T-helper 22 cell (primary cell): ENCODE measurements at regions not wholly inside any gene's neighbourhood (a gene's known extent, or its start where the extent isn't known, plus 50 kb on each side); places are given as distances from the start of the nearest gene placed in this dataset.
"Not testable (repeated sequence)": the region's sequence is repeated elsewhere in the genome, so short reads cannot be mapped to it uniquely, and the experiment has no call there.

Experiments
- DNase-seq: peaks from one replicate; pipeline ENCODE4 v3.0.0-alpha.2; 2020; ENCODE audit warnings: low read depth

DNA sequence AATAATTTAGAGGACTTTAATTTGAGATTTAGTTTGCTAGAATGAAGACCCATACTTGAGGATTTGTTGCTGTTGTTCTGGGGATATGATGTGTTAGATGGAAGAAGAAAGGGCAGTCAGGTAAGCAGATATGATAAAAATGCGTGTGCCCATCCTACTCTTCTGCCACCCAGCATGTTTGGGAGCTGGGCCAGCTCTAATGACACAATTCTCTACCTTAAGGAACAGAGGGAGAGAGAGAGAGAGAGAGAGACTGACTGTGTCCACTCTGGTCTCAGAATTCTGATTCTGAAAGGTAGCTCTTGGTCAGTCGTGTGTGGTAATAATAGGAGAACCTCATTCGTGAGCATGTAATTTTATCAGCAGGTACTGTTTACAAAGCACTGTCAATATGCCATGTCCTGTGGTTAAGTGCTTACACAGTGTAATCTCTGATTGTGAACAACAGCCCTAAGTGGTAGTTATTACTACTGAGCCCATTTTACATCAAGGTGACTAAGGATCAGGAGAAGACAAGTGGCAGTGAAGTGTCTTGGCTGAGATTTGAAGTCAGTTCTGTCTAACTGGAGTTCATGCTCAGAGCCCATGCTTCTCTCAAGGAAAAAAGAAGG lies 307.4 kb upstream of the SEMA6A start:
- no peak for DNase-seq

DNA sequence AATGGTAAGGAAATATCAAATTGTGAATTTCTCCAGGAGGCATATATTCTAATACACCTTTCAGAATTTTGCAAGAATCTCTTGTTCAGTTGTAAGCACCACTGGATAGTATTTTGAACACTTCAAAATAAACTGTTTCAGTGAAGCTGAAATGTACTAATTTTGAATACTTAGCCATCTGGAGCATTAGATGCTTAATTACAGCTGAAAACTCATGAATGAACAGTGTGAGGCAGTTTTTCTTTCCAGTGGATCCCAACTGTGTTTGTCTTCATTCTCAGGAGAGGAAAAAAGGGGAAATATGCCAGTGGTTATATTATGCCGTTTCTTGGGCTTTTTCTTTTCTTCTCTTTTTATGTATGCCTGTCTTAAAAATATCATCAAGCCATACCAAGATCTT lies 306.0 kb upstream of the SEMA6A start:
- no peak for DNase-seq

DNA sequence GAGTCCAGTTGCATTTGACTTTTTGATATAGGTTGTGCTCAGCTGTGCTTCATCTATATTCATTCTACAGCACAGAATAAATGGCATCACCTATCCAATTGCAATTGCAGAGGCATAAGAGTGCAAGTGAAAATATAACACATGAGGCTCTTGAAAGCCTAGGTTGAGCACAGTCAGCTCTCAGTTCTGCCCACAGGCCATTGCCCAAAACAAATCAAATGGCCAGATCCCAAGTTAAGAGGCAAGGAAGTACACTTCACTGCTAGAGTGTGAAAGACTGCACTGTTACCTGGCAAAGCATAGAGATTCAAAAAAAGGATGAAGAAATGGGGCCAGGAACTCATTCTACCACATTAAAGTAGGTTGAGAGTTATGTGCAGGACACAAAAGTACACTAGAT lies 305.5 kb upstream of the SEMA6A start:
- no peak for DNase-seq

DNA sequence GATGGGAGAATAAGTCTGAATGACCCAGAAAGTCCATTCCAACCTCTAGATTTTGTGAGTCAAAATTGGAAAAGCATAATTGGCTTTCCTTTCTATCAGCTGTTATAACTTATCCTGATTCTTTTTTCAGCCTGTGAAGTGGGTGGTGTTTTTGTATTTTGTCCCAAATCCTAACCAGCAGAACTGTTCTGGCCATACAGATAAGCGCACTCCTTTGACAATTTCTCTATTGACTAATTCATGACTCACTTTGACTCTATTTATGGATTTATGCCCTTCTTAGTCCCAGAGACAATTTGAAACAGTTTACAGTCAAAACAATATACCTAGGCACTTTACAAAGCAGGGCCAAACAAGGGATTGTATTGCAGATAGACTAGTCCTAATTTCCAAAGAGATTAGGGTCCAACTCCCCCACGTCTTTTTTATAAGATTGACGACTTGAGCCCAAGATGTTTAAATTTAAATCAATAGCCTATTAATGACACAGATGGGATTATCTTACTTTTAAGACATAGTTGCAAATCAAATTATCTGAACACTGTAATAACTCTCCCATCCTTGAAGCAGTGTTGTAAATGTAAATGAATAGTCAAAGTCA lies 301.7 kb upstream of the SEMA6A start:
- DNase-seq, result no peak

DNA sequence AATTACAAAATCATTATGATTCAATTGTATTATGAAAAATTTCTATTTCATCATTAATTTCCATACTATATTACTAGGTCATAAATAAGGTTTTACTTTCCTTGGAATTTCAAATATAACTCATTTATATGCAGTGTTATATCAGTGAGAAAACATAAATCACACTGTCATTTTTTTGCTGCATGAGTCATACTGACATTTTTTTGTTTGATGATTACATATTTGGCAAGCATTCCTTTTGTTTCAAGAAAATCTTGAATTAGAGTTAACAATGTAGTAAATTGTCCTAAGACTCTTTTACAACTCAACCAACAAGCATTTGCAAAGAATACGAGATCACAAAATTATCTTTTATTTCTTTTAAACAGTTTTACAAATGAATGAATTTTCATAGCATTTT lies 298.4 kb upstream of the SEMA6A start:
- DNase-seq, result no peak

DNA sequence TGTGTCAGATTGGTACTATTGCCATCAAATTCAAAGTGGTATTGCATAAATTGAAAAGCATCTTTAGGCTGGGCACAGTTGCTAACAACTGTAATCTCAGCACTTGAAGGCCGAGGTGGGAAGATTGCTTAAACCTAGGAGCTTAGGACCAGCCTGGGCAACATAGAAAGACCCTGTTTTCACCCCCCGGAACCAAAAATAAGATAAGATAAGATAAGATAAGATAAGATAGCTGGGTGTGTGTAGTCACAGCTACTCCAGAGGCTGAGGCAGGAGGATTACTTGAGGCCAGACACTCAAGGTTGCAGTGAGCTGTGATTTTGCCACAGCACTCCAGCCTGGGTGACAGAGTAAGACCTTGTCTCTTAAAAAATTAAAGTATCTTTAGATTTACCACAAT lies 297.9 kb upstream of the SEMA6A start:
- DNase-seq, result no peak

DNA sequence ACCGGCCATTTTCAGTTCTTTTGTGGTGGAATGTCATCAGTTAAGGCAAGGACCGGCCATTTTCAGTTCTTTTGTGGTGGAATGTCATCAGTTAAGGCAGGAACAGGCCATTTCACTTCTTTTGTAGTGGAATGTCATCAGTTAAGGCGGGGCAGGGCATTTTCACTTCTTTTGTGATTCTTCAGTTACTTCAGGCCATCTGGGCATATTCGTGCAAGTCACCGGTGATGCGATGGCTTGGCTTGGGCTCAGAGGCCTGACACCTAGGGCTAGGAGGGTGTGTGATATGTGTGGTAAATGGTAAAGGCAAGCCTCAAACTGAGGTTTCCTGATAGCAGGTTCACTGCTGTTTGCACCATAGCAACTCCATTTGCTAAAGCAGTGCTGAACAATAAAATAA lies 293.2 kb upstream of the SEMA6A start:
- not testable (repeated sequence) for DNase-seq

DNA sequence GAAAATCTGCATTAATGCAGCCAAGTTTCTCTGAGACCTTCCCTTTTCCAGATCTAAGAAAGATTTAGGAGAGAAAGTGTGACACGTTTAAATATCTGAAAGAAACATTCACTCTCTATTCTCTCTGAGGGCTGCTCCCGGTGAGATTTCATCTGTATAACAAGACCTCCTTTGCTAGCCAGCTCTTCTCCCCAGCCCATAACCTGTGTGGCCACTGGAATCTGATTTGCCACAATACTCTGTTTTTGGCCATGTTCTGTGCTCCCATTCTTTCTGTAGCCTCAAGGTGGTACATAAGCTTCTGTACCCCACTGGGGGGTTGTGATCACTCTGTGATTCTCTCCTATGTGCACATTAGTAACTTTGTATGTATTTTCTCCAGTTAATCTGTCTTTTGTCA lies 291.0 kb upstream of the SEMA6A start:
- DNase-seq, result no peak

DNA sequence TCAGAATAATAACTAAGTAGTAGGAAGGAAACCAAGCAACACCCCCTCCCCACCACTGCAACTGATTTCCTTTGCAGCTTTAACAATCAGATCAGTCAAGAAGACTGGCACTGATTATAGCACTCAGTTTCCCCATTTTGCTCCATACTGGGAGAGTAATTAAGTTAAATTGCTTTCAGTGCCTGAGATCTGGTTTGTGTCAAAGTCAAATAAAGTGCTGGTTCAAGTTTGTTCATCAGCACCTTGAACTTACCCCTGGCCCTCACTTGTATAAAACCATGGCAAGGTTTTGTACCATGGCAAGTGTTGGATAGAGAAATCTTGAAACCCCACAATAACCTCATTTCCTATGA lies 290.2 kb upstream of the SEMA6A start:
- no peak for DNase-seq

DNA sequence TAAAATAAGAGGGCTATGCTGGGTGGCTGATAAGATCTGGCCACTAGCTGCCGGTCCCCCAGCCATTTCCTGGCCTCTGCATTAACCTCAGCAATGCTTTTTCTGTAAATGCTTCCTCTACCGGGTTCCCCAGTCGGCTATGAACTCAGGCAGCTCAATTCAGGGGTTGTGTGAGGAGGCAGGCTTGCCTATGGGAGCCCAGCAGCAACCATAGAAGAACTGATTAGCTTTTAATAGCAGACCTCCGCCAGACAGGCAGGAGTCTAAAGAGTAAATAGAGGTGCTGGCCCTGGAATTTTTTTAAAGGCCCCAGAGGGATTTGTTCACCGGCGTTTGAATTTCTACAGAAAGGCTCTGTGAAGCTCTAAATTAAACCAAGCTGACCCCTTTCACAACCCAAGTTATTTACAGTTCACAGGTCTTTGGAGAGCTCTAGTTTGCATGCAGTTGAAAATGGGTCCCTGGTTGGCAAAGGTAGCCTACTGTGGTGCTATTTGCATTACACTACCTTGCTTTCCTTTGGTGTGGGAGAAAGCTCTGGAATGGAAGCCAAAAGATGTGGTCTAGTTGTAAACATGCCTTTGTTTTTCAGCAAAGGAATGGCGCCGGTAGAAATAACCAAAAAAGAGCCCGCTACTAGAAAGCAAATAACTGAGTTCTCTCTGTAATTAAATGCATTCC lies 289.7 kb upstream of the SEMA6A start:
- no peak for DNase-seq

DNA sequence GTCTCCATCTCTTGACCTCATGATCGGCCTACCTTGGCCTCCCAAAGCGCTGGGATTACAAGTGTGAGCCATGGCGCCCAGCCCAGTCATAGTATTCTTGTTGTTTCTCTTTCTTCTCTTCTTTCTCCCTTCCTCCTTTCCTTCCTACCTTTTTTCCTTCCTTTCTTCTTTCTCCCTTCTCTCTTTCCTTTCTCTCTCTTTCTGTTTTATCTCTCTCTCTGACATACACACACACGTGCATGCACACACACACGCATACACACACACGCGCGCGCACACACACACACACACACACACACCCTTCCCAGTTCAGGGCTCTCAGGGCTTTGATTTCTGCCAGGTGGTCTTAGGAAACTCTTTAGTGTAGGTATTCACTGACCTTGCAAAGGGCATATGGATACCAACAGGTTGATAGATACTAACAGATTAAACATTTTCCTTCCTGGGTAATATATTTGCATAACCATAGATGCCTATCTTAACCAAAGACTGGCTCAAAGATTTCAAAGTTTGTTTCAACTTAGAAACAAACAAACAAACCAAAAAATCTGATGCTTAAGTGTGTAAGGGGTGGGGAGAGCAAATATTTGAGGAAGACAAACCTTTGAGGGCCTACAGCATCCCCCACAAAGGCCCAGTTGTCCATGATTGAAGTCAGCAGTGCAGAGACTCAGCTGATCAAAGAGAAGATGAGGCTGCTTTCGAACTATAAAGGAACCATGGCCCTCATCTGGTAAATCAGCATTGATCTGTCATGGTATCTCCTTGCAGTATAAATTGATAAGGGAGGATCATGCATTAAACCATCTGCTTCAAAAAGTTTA lies 288.2 kb upstream of the SEMA6A start:
- no peak for DNase-seq

DNA sequence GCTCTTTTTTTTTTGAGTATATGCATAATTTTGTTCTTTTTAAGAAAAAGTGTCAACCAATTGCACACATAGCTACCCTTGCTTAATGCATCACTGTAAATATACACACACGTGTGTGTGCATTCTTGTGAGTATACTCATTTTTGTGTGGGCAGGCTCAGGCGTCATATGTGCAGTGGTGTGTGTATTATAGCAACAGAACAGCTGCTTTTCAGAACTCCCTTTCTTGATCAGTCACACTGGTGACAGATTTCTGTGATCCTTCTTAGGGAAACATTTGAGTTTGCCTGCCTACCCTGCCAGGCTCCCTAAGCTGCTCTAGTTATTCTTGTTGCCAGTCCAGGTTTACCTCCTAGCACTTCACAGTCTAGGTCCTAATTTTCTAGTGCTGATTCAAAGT lies 287.0 kb upstream of the SEMA6A start:
- DNase-seq, result no peak

DNA sequence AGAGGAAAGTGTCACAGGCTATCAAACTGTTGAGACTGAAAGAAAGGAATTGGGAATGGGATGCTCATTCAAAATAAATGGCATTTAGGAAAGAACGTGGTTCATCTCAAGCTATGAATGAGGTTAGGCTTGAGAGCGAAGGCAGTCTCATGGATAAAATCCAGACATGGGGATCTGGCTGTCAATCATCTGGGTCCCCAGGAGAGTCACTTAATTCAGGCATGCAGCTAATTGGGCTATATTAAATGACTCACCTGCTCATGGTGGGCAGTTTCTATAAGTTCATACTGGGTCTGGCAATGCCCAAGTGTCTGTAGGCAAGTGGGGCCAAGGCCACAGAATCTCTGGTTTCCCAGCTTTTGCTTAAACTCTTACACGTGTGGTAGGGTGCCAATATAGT lies 286.5 kb upstream of the SEMA6A start:
- DNase-seq, result no peak

DNA sequence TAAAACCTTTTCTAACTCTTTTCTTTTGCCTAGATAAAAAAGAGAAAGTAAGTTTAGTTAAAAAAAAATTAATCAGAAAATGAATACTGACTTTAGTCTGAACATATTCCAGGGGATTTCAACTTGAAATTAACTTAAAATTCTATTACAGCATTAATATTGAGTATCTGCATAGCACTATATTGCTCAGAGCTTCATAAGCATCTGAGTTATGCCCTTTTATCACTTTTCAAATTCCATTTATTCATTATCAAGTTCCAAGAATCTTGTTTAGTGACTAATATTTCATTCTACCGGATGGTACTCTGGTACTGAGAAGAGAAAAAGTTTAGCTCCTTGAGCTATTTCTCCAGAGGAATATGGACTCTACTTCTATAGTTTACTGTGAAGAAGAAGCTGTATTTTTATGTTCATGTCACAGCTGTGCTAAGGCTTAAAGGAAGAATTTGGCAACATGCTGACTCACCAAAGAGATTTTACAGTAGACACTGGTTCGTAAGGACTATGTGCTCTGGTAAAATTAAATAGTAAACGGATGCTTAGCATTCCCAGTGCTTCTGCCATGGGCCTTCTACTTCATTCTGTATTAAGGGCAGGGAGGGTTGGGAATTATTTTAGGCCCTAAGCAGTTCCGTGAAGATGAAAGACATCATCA lies 285.2 kb upstream of the SEMA6A start:
- no peak for DNase-seq

DNA sequence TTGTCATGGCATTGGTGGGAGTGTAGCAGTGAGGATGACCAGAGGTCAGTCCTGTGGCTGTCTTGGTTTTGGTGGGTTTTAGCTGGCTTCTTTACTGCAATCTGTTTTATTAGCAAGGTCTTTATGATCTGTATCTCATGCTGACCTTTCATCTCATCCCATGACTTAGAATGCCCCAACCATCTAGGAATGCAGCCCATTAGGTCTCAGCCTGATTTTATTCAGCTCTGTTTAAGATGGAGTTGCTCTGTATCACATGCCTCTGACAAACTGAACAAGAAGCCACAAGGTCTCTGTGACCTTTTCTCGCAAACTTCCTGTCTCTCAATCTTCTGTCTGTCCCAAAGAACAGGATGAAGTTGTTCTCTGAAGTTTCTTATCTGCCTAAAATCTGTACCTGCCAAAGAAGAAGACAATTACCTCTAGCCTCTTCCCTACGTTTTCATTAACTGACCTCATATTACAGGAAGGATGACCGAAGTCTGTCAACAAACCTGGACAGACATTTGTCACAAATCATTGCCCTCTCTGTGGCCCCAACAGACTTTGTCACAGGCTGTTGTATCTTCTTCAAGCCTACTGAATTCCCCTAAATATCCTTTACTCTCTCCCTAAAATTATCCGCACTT lies 284.2 kb upstream of the SEMA6A start:
- DNase-seq, result no peak

DNA sequence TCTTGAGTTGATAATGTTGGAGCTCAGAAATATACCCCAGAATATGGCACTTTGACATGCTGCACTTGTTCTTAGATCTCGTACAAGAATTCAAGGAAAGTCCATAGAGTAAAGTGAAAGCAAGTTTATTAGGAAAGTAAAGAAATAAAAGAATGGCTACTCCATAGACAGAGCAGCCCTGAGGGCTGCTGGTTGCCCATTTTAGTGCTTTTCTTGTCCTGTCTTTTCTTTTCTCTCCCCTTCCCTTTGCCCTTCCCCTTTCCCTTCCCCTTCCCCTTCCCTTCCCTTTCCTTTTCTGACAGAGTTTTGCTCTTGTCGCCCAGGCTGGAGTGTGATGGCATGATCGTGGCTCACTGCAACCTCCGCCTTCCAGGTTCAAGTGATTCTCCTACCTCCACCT lies 283.4 kb upstream of the SEMA6A start:
- DNase-seq, result not testable (repeated sequence)

DNA sequence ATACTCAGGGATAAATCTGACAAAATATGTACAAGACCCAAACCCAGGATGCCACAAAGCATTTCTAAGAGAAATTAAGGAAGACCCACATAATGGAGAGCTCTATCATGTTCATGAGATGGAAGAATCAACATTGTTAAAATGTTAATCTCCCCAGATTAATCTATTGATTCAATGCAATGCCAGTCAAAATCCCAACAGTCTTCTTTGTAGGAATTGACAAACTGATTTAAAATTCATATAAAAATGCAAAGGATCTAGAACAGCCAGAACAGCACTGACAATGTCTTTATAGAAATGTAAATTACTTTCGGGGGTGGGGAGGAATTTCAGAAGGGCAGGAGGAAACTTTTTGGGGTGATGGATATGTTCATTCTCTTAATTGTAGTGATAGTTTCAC lies 281.6 kb upstream of the SEMA6A start:
- no peak for DNase-seq

DNA sequence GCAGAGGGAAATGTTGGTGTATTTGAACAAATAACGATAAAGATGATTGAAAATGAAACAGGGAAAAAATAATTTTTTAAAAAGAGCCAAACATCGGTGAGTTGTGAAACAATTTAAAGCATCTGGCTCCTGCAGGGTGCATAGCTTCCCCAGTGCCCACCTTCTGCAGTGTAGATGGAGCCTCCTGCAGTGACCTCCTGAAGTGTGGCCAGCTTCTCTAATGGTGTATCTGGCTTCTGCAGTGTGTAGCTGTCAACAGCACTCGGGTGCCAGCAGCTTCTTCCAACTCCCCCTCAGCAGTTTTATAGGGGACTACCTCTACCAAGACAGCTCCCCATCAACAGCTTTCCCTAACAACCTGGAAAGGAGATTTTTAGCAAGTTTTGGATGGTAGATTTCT lies 279.4 kb upstream of the SEMA6A start:
- no peak for DNase-seq

DNA sequence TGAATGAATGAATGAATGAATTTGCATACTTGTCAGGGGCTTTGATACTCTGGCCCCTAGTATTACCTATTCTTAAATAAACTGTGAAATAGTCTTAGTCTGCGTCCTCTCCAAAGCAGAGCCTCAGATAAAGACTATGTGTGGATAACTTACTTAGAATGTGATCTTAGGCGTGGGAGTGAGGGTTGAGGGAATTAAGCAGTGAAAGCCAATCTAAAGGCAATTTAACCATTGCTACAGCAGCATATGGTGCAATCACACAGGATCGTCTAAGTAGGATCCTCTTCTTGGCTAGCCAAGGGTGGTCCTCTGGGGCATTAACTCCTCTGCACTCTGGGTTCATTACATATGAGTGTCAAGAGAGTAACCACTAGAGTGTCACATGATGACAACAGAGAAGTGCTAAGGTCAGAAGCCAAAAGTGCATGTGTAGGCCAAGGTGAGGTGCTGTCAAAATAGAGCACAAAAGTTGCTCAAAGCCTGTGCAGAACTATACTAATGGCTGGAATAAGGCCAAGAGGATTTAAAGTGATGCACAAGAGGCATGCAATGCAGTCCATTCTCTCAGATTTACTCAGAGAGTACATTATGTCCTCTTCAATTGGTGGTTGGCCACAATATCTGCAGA lies 274.4 kb upstream of the SEMA6A start:
- DNase-seq, result no peak

DNA sequence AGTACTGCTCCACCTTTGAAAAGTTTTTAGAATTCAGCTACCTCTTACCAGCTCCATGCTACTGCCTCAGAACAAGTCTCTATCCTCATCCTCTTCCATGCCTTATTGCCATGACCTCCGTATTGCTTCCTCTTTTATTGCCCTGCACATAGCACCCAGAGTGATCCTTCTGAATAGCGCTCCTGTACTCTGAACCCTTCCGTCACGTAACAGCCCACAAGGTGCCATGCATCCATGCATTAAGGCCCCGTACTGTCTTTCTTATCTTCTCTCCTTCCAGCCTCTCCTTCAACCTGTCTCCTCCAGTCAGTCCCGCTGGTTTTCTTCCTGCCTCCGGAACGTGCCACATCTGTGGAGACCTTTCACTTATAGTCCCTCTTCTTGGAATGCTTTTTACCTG lies 273.3 kb upstream of the SEMA6A start:
- no peak for DNase-seq

DNA sequence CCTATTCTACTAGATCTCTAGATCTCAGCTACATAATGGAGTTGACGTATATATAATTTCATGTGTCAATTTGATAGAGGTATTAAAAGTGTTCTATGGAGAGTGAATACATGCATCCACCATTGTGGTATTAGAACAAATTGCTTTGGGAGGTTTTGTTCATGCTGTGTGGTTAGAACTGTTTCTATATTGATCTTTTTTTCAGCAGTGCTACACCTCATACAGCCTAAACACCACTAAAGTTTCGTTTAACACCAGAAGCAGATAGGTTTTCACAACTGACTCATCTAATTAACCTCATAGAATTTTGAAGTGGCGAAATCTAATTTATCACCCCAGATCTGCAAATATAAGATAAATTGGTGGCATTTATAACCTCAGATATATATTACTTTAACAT lies 269.4 kb upstream of the SEMA6A start:
- DNase-seq, result no peak

DNA sequence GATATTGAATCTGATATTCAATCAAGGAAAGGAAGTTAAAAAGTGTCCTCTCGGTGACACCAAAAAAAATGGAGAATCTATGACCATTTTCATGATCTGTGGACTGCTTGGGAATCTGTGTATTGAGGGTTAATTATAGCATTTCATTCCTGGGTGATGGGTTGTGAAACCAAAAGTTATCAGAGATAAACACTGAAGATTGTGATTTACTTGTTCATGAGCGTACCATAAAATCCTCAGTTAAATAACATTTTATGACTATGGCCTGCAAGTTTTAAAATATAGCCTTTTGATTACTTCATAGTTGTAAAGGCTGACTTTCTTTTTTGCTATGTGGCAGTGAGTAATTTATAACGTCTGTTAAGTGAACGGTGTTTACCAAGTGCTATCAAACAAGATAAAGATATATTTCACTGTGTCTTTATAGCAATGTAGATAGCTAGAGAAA lies 267.9 kb upstream of the SEMA6A start:
- DNase-seq, result no peak
